ENCODE measurements at regions not wholly inside any gene's neighbourhood (a gene's known extent, or its start where the extent isn't known, plus 50 kb on each side); places are given as distances from the start of the nearest gene placed in this dataset.

DNA sequence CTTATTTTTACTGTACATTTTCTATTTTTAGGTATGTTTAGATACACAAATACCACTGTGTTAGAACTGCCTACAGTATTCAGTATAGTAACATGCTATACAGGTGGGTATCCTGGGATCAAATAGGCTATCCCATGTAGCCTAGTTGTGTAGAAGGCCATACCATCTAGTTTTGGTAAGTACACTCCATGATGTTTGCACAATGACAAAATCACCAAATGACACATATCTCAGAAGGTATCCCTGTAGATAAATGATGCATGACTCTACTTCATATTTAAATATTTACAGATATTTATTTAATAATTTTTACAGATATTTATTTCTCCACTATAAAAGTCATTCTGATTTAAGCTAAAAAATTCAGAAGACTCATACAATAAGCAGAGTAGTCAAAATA lies 233.8 kb upstream of the OSR1 start:
- in situ Hi-C loops (cut with HindIII; ENCODE audit: low pct_unique_long_range_greater_than_20kb, low sequenced_read_pairs) (no loop called here), intact Hi-C loops (cut with micrococcal nuclease; ENCODE audit: unreplicated experiment) (no loop called here)
- no peak for DNase-seq (ENCODE audit: low read depth, low spot score)
- H3K4me1 ChIP-seq (ENCODE audit: control insufficient read depth, insufficient read depth, low read length): no peaks in the 10 kb centered on the region
- no peak overlapping the region for H3K27ac ChIP-seq (ENCODE audit: low read length)
- H3K9me3 ChIP-seq (ENCODE audit: control insufficient read depth, insufficient read depth, low read depth, low read length): no peaks in the 10 kb centered on the region
- CTCF ChIA-PET: no interaction called here
- H3K27me3 ChIP-seq (ENCODE audit: control insufficient read depth, insufficient read depth, low read length): no peaks in the 10 kb centered on the region
- no TSS peak for BruUV-seq (replicated peaks)
- TF ChIP-seq POLR2AphosphoS5 (IDR thresholded peaks at IDR 0.05; ENCODE audit: low read depth, low read length) (no peak), TCF7L2 (IDR thresholded peaks at IDR 0.05; ENCODE audit: low read depth, low read length) (no peak), SIN3A (IDR thresholded peaks at IDR 0.05; ENCODE audit: borderline replicate concordance, insufficient read depth, low read depth, low read length) (no peak), CTCF (IDR thresholded peaks at IDR 0.05) (no peak)
- TF ChIP-seq, protein P1, sequence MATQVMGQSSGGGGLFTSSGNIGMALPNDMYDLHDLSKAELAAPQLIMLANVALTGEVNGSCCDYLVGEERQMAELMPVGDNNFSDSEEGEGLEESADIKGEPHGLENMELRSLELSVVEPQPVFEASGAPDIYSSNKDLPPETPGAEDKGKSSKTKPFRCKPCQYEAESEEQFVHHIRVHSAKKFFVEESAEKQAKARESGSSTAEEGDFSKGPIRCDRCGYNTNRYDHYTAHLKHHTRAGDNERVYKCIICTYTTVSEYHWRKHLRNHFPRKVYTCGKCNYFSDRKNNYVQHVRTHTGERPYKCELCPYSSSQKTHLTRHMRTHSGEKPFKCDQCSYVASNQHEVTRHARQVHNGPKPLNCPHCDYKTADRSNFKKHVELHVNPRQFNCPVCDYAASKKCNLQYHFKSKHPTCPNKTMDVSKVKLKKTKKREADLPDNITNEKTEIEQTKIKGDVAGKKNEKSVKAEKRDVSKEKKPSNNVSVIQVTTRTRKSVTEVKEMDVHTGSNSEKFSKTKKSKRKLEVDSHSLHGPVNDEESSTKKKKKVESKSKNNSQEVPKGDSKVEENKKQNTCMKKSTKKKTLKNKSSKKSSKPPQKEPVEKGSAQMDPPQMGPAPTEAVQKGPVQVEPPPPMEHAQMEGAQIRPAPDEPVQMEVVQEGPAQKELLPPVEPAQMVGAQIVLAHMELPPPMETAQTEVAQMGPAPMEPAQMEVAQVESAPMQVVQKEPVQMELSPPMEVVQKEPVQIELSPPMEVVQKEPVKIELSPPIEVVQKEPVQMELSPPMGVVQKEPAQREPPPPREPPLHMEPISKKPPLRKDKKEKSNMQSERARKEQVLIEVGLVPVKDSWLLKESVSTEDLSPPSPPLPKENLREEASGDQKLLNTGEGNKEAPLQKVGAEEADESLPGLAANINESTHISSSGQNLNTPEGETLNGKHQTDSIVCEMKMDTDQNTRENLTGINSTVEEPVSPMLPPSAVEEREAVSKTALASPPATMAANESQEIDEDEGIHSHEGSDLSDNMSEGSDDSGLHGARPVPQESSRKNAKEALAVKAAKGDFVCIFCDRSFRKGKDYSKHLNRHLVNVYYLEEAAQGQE (IDR thresholded peaks at IDR 0.05; ENCODE audit: insufficient read depth in 1 of 2, low read depth in 2 of 2, low read length in 1 of 2): no peak
- no peak for ATAC-seq
- no peaks in the 10 kb centered on the region; the same call in 1 of the 2 replicates for H3K36me3 ChIP-seq (ENCODE audit: control insufficient read depth, insufficient read depth, low read length)
- POLR2A ChIA-PET: no interaction called here
- no peak overlapping the region for H3K4me3 ChIP-seq (ENCODE audit: low read depth in 2 of 2, low read length in 2 of 2)

DNA sequence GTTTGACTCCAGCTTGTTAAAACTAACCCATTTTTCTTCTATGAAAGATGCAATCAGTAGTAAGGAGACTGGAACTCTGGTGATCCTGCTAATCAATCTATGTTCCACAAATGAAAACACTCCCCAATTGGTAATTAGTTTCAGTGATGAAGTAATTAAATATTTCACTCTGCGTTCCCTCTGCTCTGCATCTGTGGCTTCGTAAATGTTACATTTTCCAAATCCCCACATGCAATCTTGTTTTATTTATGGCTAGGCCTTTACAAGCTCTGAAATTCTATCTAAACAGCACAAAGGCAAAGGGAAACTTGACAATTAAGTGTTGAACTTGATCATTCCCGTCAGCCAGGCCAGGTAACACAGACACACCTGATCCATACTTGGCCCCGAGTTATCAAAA lies 231.4 kb upstream of the OSR1 start:
- H3K4me3 ChIP-seq (ENCODE audit: low read depth in 2 of 2, low read length in 2 of 2): no peak overlapping the region
- TF ChIP-seq CTCF (IDR thresholded peaks at IDR 0.05) (no peak), POLR2AphosphoS5 (IDR thresholded peaks at IDR 0.05; ENCODE audit: low read depth, low read length) (no peak), TCF7L2 (IDR thresholded peaks at IDR 0.05; ENCODE audit: low read depth, low read length) (no peak), SIN3A (IDR thresholded peaks at IDR 0.05; ENCODE audit: borderline replicate concordance, insufficient read depth, low read depth, low read length) (no peak)
- TF ChIP-seq, protein P1 (IDR thresholded peaks at IDR 0.05; ENCODE audit: insufficient read depth in 1 of 2, low read depth in 2 of 2, low read length in 1 of 2): no peak
- no peaks in the 10 kb centered on the region; the same call in 1 of the 2 replicates for H3K36me3 ChIP-seq (ENCODE audit: control insufficient read depth, insufficient read depth, low read length)
- no peak overlapping the region for H3K27ac ChIP-seq (ENCODE audit: low read length)
- ATAC-seq (no peak), DNase-seq (ENCODE audit: low read depth, low spot score) (no peak)
- no peaks in the 10 kb centered on the region for H3K4me1 ChIP-seq (ENCODE audit: control insufficient read depth, insufficient read depth, low read length)
- intact Hi-C loops (cut with micrococcal nuclease; ENCODE audit: unreplicated experiment) (no loop called here), in situ Hi-C loops (cut with HindIII; ENCODE audit: low pct_unique_long_range_greater_than_20kb, low sequenced_read_pairs) (no loop called here)
- ChIA-PET CTCF (no interaction called here), POLR2A (no interaction called here)
- no TSS peak for BruUV-seq (replicated peaks)
- no peaks in the 10 kb centered on the region for H3K27me3 ChIP-seq (ENCODE audit: control insufficient read depth, insufficient read depth, low read length)
- H3K9me3 ChIP-seq (ENCODE audit: control insufficient read depth, insufficient read depth, low read depth, low read length): no peaks in the 10 kb centered on the region
